ENCODE measurements at regions not wholly inside any gene's neighbourhood (a gene's known extent, or its start where the extent isn't known, plus 50 kb on each side); places are given as distances from the start of the nearest gene placed in this dataset.

- no peak overlapping the region for H3K4me3 ChIP-seq (ENCODE audit: low read length)
- H3K9me3 ChIP-seq (ENCODE audit: insufficient read depth, low read depth, low read length): no peaks in the 10 kb centered on the region
- no peak overlapping the region for H3K9ac ChIP-seq (ENCODE audit: low read depth, low read length)
- WGBS: 93% methylated on average over 3 of the region's 4 CpGs
- no peak overlapping the region for H3K27ac ChIP-seq (ENCODE audit: low read depth, low read length)
- no peaks in the 10 kb centered on the region for H3K4me1 ChIP-seq (ENCODE audit: insufficient read depth, low read length)
- H3K27me3 ChIP-seq (ENCODE audit: insufficient read depth, low read length): no peaks in the 10 kb centered on the region
- no peaks in the 10 kb centered on the region for H3K36me3 ChIP-seq (ENCODE audit: insufficient read depth, low read length)
These were observed 101.5 kb upstream of the RAP1B start for GRCh38 chr12:68509242-68509641.

GRCh38 chr12:68510397-68510796, 100.3 kb upstream of the RAP1B start:
- Histone ChIP-seq H3K9ac (ENCODE audit: low read depth, low read length) (no peak overlapping the region), H3K9me3 (ENCODE audit: insufficient read depth, low read depth, low read length) (no peaks in the 10 kb centered on the region), H3K4me3 (ENCODE audit: low read length) (no peak overlapping the region), H3K4me1 (ENCODE audit: insufficient read depth, low read length) (no peaks in the 10 kb centered on the region), H3K36me3 (ENCODE audit: insufficient read depth, low read length) (no peaks in the 10 kb centered on the region), H3K27me3 (ENCODE audit: insufficient read depth, low read length) (no peaks in the 10 kb centered on the region), H3K27ac (ENCODE audit: low read depth, low read length) (no peak overlapping the region)
- no CpG with 5 or more reads among the region's 1 CpG for WGBS

GRCh38 chr12:68514807-68515411, 95.8 kb upstream of the RAP1B start:
- H3K9me3 ChIP-seq (ENCODE audit: insufficient read depth, low read depth, low read length): no peaks in the 10 kb centered on the region
- H3K27me3 ChIP-seq (ENCODE audit: insufficient read depth, low read length): no peaks in the 10 kb centered on the region
- 94% methylated on average over 3 of the region's 3 CpGs for WGBS
- no peaks in the 10 kb centered on the region for H3K36me3 ChIP-seq (ENCODE audit: insufficient read depth, low read length)
- no peak overlapping the region for H3K9ac ChIP-seq (ENCODE audit: low read depth, low read length)
- H3K27ac ChIP-seq (ENCODE audit: low read depth, low read length): no peak overlapping the region
- no peak overlapping the region for H3K4me3 ChIP-seq (ENCODE audit: low read length)
- H3K4me1 ChIP-seq (ENCODE audit: insufficient read depth, low read length): no peaks in the 10 kb centered on the region

- WGBS: no CpG with 5 or more reads among the region's 2 CpGs
- no peaks in the 10 kb centered on the region for H3K4me1 ChIP-seq (ENCODE audit: insufficient read depth, low read length)
- H3K9me3 ChIP-seq (ENCODE audit: insufficient read depth, low read depth, low read length): no peaks in the 10 kb centered on the region
- no peaks in the 10 kb centered on the region for H3K27me3 ChIP-seq (ENCODE audit: insufficient read depth, low read length)
- no peak overlapping the region for H3K4me3 ChIP-seq (ENCODE audit: low read length)
- no peak overlapping the region for H3K9ac ChIP-seq (ENCODE audit: low read depth, low read length)
- H3K27ac ChIP-seq (ENCODE audit: low read depth, low read length): no peak overlapping the region
- no peaks in the 10 kb centered on the region for H3K36me3 ChIP-seq (ENCODE audit: insufficient read depth, low read length)
These were observed 94.9 kb upstream of the RAP1B start for GRCh38 chr12:68515793-68516192.

GRCh38 chr12:68521321-68521839, 89.3 kb upstream of the RAP1B start:
- Histone ChIP-seq H3K27ac (ENCODE audit: low read depth, low read length) (no peak overlapping the region), H3K36me3 (ENCODE audit: insufficient read depth, low read length) (no peaks in the 10 kb centered on the region), H3K9ac (ENCODE audit: low read depth, low read length) (no peak overlapping the region), H3K9me3 (ENCODE audit: insufficient read depth, low read depth, low read length) (peaks cover 7% of the 10 kb centered on the region; the same call in 1 of the 2 replicates), H3K27me3 (ENCODE audit: insufficient read depth, low read length) (no peaks in the 10 kb centered on the region), H3K4me1 (ENCODE audit: insufficient read depth, low read length) (no peaks in the 10 kb centered on the region), H3K4me3 (ENCODE audit: low read length) (no peak overlapping the region)
- WGBS: 92% methylated on average over 5 of the region's 5 CpGs

- 85% methylated on average over 4 of the region's 5 CpGs for WGBS
- Histone ChIP-seq H3K9ac (ENCODE audit: low read depth, low read length) (no peak overlapping the region), H3K36me3 (ENCODE audit: insufficient read depth, low read length) (no peaks in the 10 kb centered on the region), H3K27ac (ENCODE audit: low read depth, low read length) (no peak overlapping the region), H3K9me3 (ENCODE audit: insufficient read depth, low read depth, low read length) (peaks cover 7% of the 10 kb centered on the region; the same call in 1 of the 2 replicates), H3K4me3 (ENCODE audit: low read length) (no peak overlapping the region), H3K27me3 (ENCODE audit: insufficient read depth, low read length) (no peaks in the 10 kb centered on the region), H3K4me1 (ENCODE audit: insufficient read depth, low read length) (no peaks in the 10 kb centered on the region)
These were observed 88.7 kb upstream of the RAP1B start for GRCh38 chr12:68521848-68522502.

- no peaks in the 10 kb centered on the region for H3K36me3 ChIP-seq (ENCODE audit: insufficient read depth, low read length)
- H3K4me1 ChIP-seq (ENCODE audit: insufficient read depth, low read length): no peaks in the 10 kb centered on the region
- H3K27me3 ChIP-seq (ENCODE audit: insufficient read depth, low read length): no peaks in the 10 kb centered on the region
- WGBS: 96% methylated on average over 6 of the region's 6 CpGs
- no peak overlapping the region for H3K4me3 ChIP-seq (ENCODE audit: low read length)
- H3K27ac ChIP-seq (ENCODE audit: low read depth, low read length): no peak overlapping the region
- peaks cover 7% of the 10 kb centered on the region; the same call in 1 of the 2 replicates for H3K9me3 ChIP-seq (ENCODE audit: insufficient read depth, low read depth, low read length)
- H3K9ac ChIP-seq (ENCODE audit: low read depth, low read length): no peak overlapping the region
These were observed 81.2 kb upstream of the RAP1B start for GRCh38 chr12:68529466-68529865.

GRCh38 chr12:68529869-68530268, 80.8 kb upstream of the RAP1B start:
- Histone ChIP-seq H3K9me3 (ENCODE audit: insufficient read depth, low read depth, low read length) (peaks cover 4% of the 10 kb centered on the region; the same call in 1 of the 2 replicates), H3K27me3 (ENCODE audit: insufficient read depth, low read length) (no peaks in the 10 kb centered on the region), H3K4me1 (ENCODE audit: insufficient read depth, low read length) (no peaks in the 10 kb centered on the region), H3K9ac (ENCODE audit: low read depth, low read length) (no peak overlapping the region), H3K36me3 (ENCODE audit: insufficient read depth, low read length) (no peaks in the 10 kb centered on the region), H3K27ac (ENCODE audit: low read depth, low read length) (no peak overlapping the region), H3K4me3 (ENCODE audit: low read length) (no peak overlapping the region)
- WGBS: 95% methylated on average over 4 of the region's 5 CpGs

GRCh38 chr12:68530299-68530698, 80.4 kb upstream of the RAP1B start:
- no peak overlapping the region for H3K27ac ChIP-seq (ENCODE audit: low read depth, low read length)
- H3K4me3 ChIP-seq (ENCODE audit: low read length): no peak overlapping the region
- no peaks in the 10 kb centered on the region for H3K36me3 ChIP-seq (ENCODE audit: insufficient read depth, low read length)
- no peaks in the 10 kb centered on the region for H3K4me1 ChIP-seq (ENCODE audit: insufficient read depth, low read length)
- 88% methylated on average over 3 of the region's 4 CpGs for WGBS
- H3K9me3 ChIP-seq (ENCODE audit: insufficient read depth, low read depth, low read length): no peaks in the 10 kb centered on the region
- H3K9ac ChIP-seq (ENCODE audit: low read depth, low read length): no peak overlapping the region
- no peaks in the 10 kb centered on the region for H3K27me3 ChIP-seq (ENCODE audit: insufficient read depth, low read length)

- WGBS: 83% methylated on average over 1 of the region's 1 CpG
- H3K27ac ChIP-seq (ENCODE audit: low read depth, low read length): no peak overlapping the region
These were observed 79.7 kb upstream of the RAP1B start for GRCh38 chr12:68530965-68531364.

GRCh38 chr12:68532204-68532886, 78.4 kb upstream of the RAP1B start:
- H3K4me1 ChIP-seq (ENCODE audit: insufficient read depth, low read length): no peaks in the 10 kb centered on the region
- no peaks in the 10 kb centered on the region for H3K27me3 ChIP-seq (ENCODE audit: insufficient read depth, low read length)
- H3K9me3 ChIP-seq (ENCODE audit: insufficient read depth, low read depth, low read length): no peaks in the 10 kb centered on the region
- H3K9ac ChIP-seq (ENCODE audit: low read depth, low read length): no peak overlapping the region
- no peaks in the 10 kb centered on the region for H3K36me3 ChIP-seq (ENCODE audit: insufficient read depth, low read length)
- H3K4me3 ChIP-seq (ENCODE audit: low read length): no peak overlapping the region
- no CpG with 5 or more reads among the region's 1 CpG for WGBS
- no peak overlapping the region for H3K27ac ChIP-seq (ENCODE audit: low read depth, low read length)

More at GRCh38 chr12:68530965-68531364, 79.7 kb upstream of the RAP1B start:
- H3K9me3 ChIP-seq (ENCODE audit: insufficient read depth, low read depth, low read length): no peaks in the 10 kb centered on the region
- H3K9ac ChIP-seq (ENCODE audit: low read depth, low read length): no peak overlapping the region
- H3K27me3 ChIP-seq (ENCODE audit: insufficient read depth, low read length): no peaks in the 10 kb centered on the region
- H3K36me3 ChIP-seq (ENCODE audit: insufficient read depth, low read length): no peaks in the 10 kb centered on the region
- no peaks in the 10 kb centered on the region for H3K4me1 ChIP-seq (ENCODE audit: insufficient read depth, low read length)
- H3K4me3 ChIP-seq (ENCODE audit: low read length): no peak overlapping the region

Measured in HUES64 (cell line).